Smooth muscle cell (in vitro differentiated cells): ENCODE measurements at regions not wholly inside any gene's neighbourhood (a gene's known extent, or its start where the extent isn't known, plus 50 kb on each side); places are given as distances from the start of the nearest gene placed in this dataset.
A peak's percentile ranks its signal among the peaks of the same experiment; 100 is the strongest.

ENCODE experiments used
- DNase-seq: peaks from one replicate; lab custom pipeline; 2025; ENCODE audit not compliant: unreplicated experiment; lab: John Stamatoyannopoulos, UW
- H2AFZ ChIP-seq: fragments of 200-600 bp; sonication (generic); 2 replicates; pipeline ENCODE4 v1.6.0; 2016; ENCODE audit warnings: antibody characterized with exemption, low read depth, mild to moderate bottlenecking
- H3F3A ChIP-seq: fragments of 200-600 bp; sonication (generic); 2 replicates; pipeline ENCODE4 v1.6.0; 2017; ENCODE audit warnings: antibody characterized with exemption, low read depth
- H3K27ac ChIP-seq: fragments of 200-600 bp; sonication (generic); 2 replicates; pipeline ENCODE4 v1.5.1; 2016; ENCODE audit warnings: low read depth, mild to moderate bottlenecking
- H3K27me3 ChIP-seq: fragments of 200-600 bp; sonication (generic); 2 replicates; pipeline ENCODE4 v1.6.1; 2016; ENCODE audit warnings: low read depth, mild to moderate bottlenecking
- H3K36me3 ChIP-seq: fragments of 200-600 bp; sonication (generic); 2 replicates; pipeline ENCODE4 v1.5.1; 2016; ENCODE audit warnings: low read depth
- H3K4me1 ChIP-seq: fragments of 200-600 bp; sonication (generic); 2 replicates; pipeline ENCODE4 v1.5.1; 2016; ENCODE audit warnings: low read depth
- H3K4me2 ChIP-seq: fragments of 200-600 bp; sonication (generic); 2 replicates; pipeline ENCODE4 v1.6.0; 2016; ENCODE audit warnings: mild to moderate bottlenecking
- H3K4me3 ChIP-seq: fragments of 200-600 bp; sonication (generic); 2 replicates; pipeline ENCODE4 v1.5.1; 2016; ENCODE audit warnings: mild to moderate bottlenecking
- H3K79me2 ChIP-seq: fragments of 200-600 bp; sonication (generic); 2 replicates; pipeline ENCODE4 v1.6.0; 2016; ENCODE audit warnings: low read depth, mild to moderate bottlenecking
- H3K9ac ChIP-seq: fragments of 200-600 bp; sonication (generic); 2 replicates; pipeline ENCODE4 v1.6.0; 2016; ENCODE audit warnings: low read depth
- H3K9me3 ChIP-seq: fragments of 200-600 bp; sonication (generic); replicated peaks from 2 replicates; pipeline ENCODE4 v1.5.1; 2016; ENCODE audit warnings: low read depth
- H4K20me1 ChIP-seq: fragments of 200-600 bp; sonication (generic); 2 replicates; pipeline ENCODE4 v1.6.0; 2016; ENCODE audit warnings: low read depth
- WGBS: methylation state at CpG from one replicate; pipeline ENCODE4 v1.1.7; 2016; ENCODE audit warnings: low lambda C conversion rate; 5-methylcytosine and 5-hydroxymethylcytosine counted together
- TF ChIP-seq, protein P1 (sequence below): fragments of 200-600 bp; sonication (generic); IDR thresholded peaks from 2 replicates; pipeline ENCODE4 v1.5.1; 2017; ENCODE audit warnings: borderline replicate concordance, mild to moderate bottlenecking, antibody characterized with exemption; ENCODE audit not compliant: insufficient read depth, poor library complexity, severe bottlenecking

DNA sequence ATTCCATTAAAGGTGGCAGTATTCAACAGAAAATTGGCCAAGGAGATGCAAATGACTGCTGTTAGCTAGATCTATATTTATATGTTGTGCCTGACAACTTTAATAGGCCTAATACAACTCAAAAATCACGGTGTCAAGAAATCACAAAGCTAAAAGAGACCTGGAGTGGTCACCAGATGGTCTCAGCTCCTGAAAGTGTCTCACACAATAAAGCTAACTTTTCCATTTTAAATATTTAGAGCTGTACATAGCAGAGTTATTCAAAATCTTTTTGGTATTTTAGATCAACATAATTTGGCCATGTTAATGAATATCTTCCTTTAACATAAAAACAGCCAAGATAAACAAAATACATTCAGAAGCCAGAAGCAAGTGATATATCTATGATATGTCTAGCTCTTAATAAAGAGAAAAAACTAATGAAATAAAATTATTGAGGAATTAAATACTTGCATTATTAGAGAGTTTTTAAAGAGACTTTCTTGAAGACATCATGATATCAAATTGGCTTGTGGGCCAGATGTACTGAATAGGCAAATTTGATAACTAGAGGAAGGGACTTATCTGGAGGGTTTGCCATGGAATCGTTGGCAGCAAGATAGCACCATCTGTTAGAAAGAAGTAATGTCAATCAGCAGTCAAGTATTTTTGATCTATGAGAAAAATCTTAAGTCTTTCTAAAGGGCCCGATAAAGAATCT is 84.9 kb upstream of the SCAF8 start:
- Histone ChIP-seq H3K79me2 (no peaks in the 10 kb centered on the region), H3K4me1 (peaks cover 2% of the 10 kb centered on the region), H3K27ac (no peak overlapping the region), H3F3A (no peaks in the 10 kb centered on the region), H3K27me3 (no peaks in the 10 kb centered on the region), H3K36me3 (no peaks in the 10 kb centered on the region), H3K9me3 (no peaks in the 10 kb centered on the region), H2AFZ (no peak overlapping the region), H3K9ac (no peak overlapping the region), H3K4me3 (no peak overlapping the region), H3K4me2 (no peak overlapping the region), H4K20me1 (no peaks in the 10 kb centered on the region)
- TF ChIP-seq, protein P1, sequence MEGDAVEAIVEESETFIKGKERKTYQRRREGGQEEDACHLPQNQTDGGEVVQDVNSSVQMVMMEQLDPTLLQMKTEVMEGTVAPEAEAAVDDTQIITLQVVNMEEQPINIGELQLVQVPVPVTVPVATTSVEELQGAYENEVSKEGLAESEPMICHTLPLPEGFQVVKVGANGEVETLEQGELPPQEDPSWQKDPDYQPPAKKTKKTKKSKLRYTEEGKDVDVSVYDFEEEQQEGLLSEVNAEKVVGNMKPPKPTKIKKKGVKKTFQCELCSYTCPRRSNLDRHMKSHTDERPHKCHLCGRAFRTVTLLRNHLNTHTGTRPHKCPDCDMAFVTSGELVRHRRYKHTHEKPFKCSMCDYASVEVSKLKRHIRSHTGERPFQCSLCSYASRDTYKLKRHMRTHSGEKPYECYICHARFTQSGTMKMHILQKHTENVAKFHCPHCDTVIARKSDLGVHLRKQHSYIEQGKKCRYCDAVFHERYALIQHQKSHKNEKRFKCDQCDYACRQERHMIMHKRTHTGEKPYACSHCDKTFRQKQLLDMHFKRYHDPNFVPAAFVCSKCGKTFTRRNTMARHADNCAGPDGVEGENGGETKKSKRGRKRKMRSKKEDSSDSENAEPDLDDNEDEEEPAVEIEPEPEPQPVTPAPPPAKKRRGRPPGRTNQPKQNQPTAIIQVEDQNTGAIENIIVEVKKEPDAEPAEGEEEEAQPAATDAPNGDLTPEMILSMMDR, result no peak
- 90% methylated on average over 3 of the region's 3 CpGs for WGBS
- DNase-seq, result no peak

DNA sequence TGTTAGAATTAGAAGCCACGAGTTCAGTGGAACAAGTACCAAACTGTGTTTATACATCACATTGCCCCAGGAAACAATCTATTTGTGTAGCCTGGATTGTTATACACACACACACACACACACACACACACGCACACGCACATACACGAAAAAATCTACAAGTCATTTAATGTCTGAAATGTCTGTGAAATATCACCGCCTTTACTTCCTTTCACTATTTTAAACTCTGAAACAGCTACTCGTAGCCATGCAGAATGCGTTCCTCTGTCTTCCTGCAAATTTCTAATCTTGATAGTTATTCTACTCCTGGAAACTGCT is 84.4 kb upstream of the SCAF8 start:
- TF ChIP-seq, protein P1, result no peak
- H3K9ac ChIP-seq, result no peak overlapping the region

DNA sequence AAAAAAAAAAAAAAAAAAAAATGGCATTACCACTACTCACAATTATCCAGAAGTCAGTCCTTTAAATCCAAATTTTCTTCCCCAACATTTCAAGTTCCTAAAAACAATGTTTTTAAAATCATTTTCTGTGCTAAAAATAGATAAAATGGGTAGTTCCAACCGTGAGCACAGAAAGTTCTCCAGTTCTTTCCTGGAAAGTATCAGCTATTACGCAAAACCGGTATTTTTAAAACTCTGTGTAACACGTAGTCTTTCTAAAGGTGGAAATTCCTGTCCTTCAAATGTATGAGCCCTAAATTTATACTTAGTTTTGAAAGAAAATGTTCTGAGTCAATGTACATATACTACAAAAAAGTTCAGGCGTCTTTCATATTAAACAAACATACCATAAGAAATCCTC is 83.5 kb upstream of the SCAF8 start:
- Histone ChIP-seq H3K4me2 (no peak overlapping the region), H3K9me3 (no peaks in the 10 kb centered on the region), H3K27ac (no peak overlapping the region), H4K20me1 (no peaks in the 10 kb centered on the region), H3K79me2 (no peaks in the 10 kb centered on the region), H3K9ac (no peak overlapping the region), H3K4me1 (peaks cover 5% of the 10 kb centered on the region), H2AFZ (peak overlapping the region; percentile 3), H3K36me3 (no peaks in the 10 kb centered on the region), H3K4me3 (no peak overlapping the region), H3K27me3 (no peaks in the 10 kb centered on the region), H3F3A (no peaks in the 10 kb centered on the region)
- no peak for DNase-seq
- WGBS, result 81% methylated on average over 5 of the region's 5 CpGs
- TF ChIP-seq, protein P1, result no peak

More for the DNA sequence above, 84.4 kb upstream of the SCAF8 start:
- peaks cover 5% of the 10 kb centered on the region for H3K4me1 ChIP-seq
- H3K4me2 ChIP-seq, result no peak overlapping the region
- H2AFZ ChIP-seq, result no peak overlapping the region
- H3K27ac ChIP-seq, result no peak overlapping the region
- H3F3A ChIP-seq, result no peaks in the 10 kb centered on the region
- H3K36me3 ChIP-seq, result no peaks in the 10 kb centered on the region
- no peaks in the 10 kb centered on the region for H3K79me2 ChIP-seq
- no peak for DNase-seq
- WGBS, result 93% methylated on average over 7 of the region's 7 CpGs
- H4K20me1 ChIP-seq, result no peaks in the 10 kb centered on the region
- H3K4me3 ChIP-seq, result no peak overlapping the region
- H3K9me3 ChIP-seq, result no peaks in the 10 kb centered on the region
- no peaks in the 10 kb centered on the region for H3K27me3 ChIP-seq

DNA sequence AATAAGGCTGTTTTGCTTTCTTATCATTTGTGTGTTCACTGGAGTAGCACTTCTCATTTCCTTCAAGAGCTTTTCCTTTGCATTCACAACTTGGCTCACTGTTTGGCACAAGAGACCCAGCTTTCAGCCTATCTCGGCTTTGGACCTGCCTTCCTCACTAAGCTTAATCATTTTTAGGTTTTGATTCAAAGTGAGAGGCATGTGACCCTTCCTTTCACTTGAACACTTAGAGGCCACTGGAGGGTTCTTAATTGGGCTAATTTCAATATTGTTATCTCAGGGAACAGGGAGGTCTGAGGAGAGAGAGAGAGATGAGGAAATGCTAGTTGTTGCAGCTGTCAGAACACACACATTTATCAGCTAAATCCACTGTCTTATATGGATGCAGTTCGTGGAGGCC is 82.9 kb upstream of the SCAF8 start:
- Histone ChIP-seq H3K27ac (no peak overlapping the region), H3K27me3 (no peaks in the 10 kb centered on the region), H2AFZ (peak overlapping the region; percentile 3), H3K79me2 (no peaks in the 10 kb centered on the region), H3K4me3 (no peak overlapping the region), H3K36me3 (no peaks in the 10 kb centered on the region), H3K9ac (no peak overlapping the region), H3K4me1 (peaks cover 5% of the 10 kb centered on the region), H3K9me3 (no peaks in the 10 kb centered on the region), H3F3A (no peaks in the 10 kb centered on the region), H3K4me2 (no peak overlapping the region), H4K20me1 (no peaks in the 10 kb centered on the region)
- TF ChIP-seq, protein P1, result no peak
- DNase-seq, result no peak
- 89% methylated on average over 2 of the region's 2 CpGs for WGBS
